GM10266 (cell line): ENCODE measurements at regions not wholly inside any gene's neighbourhood (a gene's known extent, or its start where the extent isn't known, plus 50 kb on each side); places are given as distances from the start of the nearest gene placed in this dataset.

Experiments
- DNase-seq: peaks from one replicate; pipeline ENCODE4 v3.0.0; 2012; ENCODE audit errors: extremely low spot score
- CTCF ChIP-seq: IDR thresholded peaks from 2 replicates; pipeline ENCODE4 v1.5.1; 2012; ENCODE audit warnings: mild to moderate bottlenecking, low read depth; ENCODE audit not compliant: control insufficient read depth, insufficient read depth; ENCODE audit errors: missing control alignments

GRCh38 chr2:193315428-193316091 is 1120.8 kb upstream of the TMEFF2 start:
- no peak for DNase-seq
- TF ChIP-seq CTCF, result no peak

DNA sequence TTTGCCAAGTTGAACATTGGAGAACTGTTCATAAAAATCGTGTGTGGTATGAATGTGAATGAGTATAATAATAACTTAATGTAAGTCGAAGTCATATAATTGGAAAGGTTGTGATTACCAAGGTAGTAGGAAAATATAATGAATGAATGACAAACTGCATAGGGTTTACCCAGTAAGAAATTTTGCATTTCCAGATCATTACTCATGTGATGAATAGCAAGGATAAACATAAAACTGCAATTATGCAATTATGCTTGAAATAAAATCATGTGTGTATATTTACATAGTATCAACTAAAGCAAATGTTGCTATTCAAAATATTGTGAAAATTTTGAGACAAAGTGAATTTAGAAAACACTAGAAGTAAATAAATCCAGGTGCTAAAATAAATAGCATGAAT is 1108.7 kb upstream of the TMEFF2 start:
- DNase-seq, result no peak
- TF ChIP-seq CTCF, result no peak

GRCh38 chr2:193294371-193294770 is 1099.6 kb upstream of the TMEFF2 start:
- TF ChIP-seq CTCF, result no peak
- no peak for DNase-seq

- DNase-seq, result no peak
- no peak for TF ChIP-seq CTCF
Observed at GRCh38 chr2:193279361-193279760, 1084.6 kb upstream of the TMEFF2 start.

- no peak for DNase-seq
- TF ChIP-seq CTCF, result no peak
Observed at GRCh38 chr2:193276988-193277387, 1082.3 kb upstream of the TMEFF2 start.

GRCh38 chr2:193276560-193276959 is 1081.8 kb upstream of the TMEFF2 start:
- TF ChIP-seq CTCF, result no peak
- DNase-seq, result no peak

- TF ChIP-seq CTCF, result no peak
- no peak for DNase-seq
Observed at GRCh38 chr2:193276069-193276468, 1081.3 kb upstream of the TMEFF2 start.
